ENCODE measurements at regions not wholly inside any gene's neighbourhood (a gene's known extent, or its start where the extent isn't known, plus 50 kb on each side); places are given as distances from the start of the nearest gene placed in this dataset.

GRCh38 chr13:74743992-74744391 is 609.8 kb upstream of the KLF12 start:
- TF ChIP-seq EZH2 (IDR thresholded peaks at IDR 0.05; ENCODE audit: low read length, missing control alignments) (no peak), CTCF (conservative IDR thresholded peaks at IDR 0.05 in 1 of 2, IDR thresholded peaks at IDR 0.05 in 1 of 2; ENCODE audit: low read depth in 1 of 2, low read length in 2 of 2) (no peak)

All from fibroblast of lung (primary cell).